IMR-90 (cell line): ENCODE measurements at regions not wholly inside any gene's neighbourhood (a gene's known extent, or its start where the extent isn't known, plus 50 kb on each side); places are given as distances from the start of the nearest gene placed in this dataset.

ENCODE experiments used
- ATAC-seq: fragments of 200-7000 bp; cut with Tn5 transposase; 2 replicates; pipeline ENCODE4 v1.9.1; 2020; ENCODE audit warnings: low read depth, mild to moderate bottlenecking, moderate library complexity
- BruUV-seq: library from RNA; stranded (reverse); fragments of 400-500 nt; replicated peaks from 2 replicates; lab custom pipeline; 2021; lab: Mats Ljungman, UMichigan
- CTCF ChIA-PET: fragments of 300-600 bp; formaldehyde crosslinking; extraction: SDS; loops from one replicate; lab custom pipeline; 2021; ENCODE audit warnings: antibody characterized with exemption; lab: Yijun Ruan, JAX
- POLR2A ChIA-PET: fragments of 300-600 bp; sonication (Branson Sonifier 250); formaldehyde crosslinking; loops from one replicate; lab custom pipeline; 2022; ENCODE audit warnings: antibody characterized with exemption; ENCODE audit not compliant: unreplicated experiment; lab: Charles Lee
- DNase-seq: peaks from one replicate; pipeline ENCODE4 v3.0.0; 2013
- H2AFZ ChIP-seq: replicated peaks from 2 replicates; pipeline ENCODE3; 2013; ENCODE audit warnings: low read length, mild to moderate bottlenecking; ENCODE audit not compliant: poor library complexity
- H2AK5ac ChIP-seq: 2 replicates; pipeline ENCODE4 v1.6.1; 2013; ENCODE audit warnings: low read depth, low read length, inconsistent platforms
- H2AK9ac ChIP-seq: replicated peaks from 2 replicates; pipeline ENCODE3; 2013; ENCODE audit warnings: mild to moderate bottlenecking, low read depth, low read length, moderate library complexity; ENCODE audit not compliant: poor library complexity
- H2BK120ac ChIP-seq: 2 replicates; pipeline ENCODE4 v1.6.1; 2013; ENCODE audit warnings: low read depth, low read length, inconsistent platforms
- H2BK15ac ChIP-seq: 3 replicates; pipeline ENCODE4 v1.6.1; 2013; ENCODE audit warnings: low read depth, low read length, inconsistent platforms
- H2BK20ac ChIP-seq: 2 replicates; pipeline ENCODE4 v1.6.1; 2013; ENCODE audit warnings: low read depth, mild to moderate bottlenecking, inconsistent platforms, low read length, moderate library complexity
- H2BK5ac ChIP-seq: 2 replicates; pipeline ENCODE4 v1.6.1; 2013; ENCODE audit warnings: mild to moderate bottlenecking, low read depth, low read length, inconsistent platforms; ENCODE audit not compliant: poor library complexity, severe bottlenecking
- H3K14ac ChIP-seq: replicated peaks from 2 replicates; pipeline ENCODE4 v1.6.1; 2013; ENCODE audit warnings: low read depth, low read length, inconsistent platforms
- H3K18ac ChIP-seq: 2 replicates; pipeline ENCODE4 v1.6.1; 2013; ENCODE audit warnings: low read depth, low read length, control low read depth
- H3K23ac ChIP-seq: 2 replicates; pipeline ENCODE4 v1.6.1; 2013; ENCODE audit warnings: low read depth, low read length, inconsistent platforms
- H3K27ac ChIP-seq: 2 replicates; pipeline ENCODE4 v1.5.1; 2013; ENCODE audit warnings: mild to moderate bottlenecking, control low read depth, low read length; ENCODE audit not compliant: insufficient read depth
- H3K27me3 ChIP-seq: 2 replicates; pipeline ENCODE4 v1.6.1; 2013; ENCODE audit warnings: low read length; ENCODE audit not compliant: control insufficient read depth, insufficient read depth
- H3K36me3 ChIP-seq: 2 replicates; pipeline ENCODE4 v1.6.1; 2013; ENCODE audit warnings: low read length, mixed read lengths; ENCODE audit not compliant: control insufficient read depth, insufficient read depth
- H3K4ac ChIP-seq: 2 replicates; pipeline ENCODE4 v1.6.1; 2013; ENCODE audit warnings: low read depth, low read length, inconsistent platforms
- H3K4me1 ChIP-seq: 2 replicates; pipeline ENCODE4 v1.6.1; 2013; ENCODE audit warnings: low read length, mixed read lengths; ENCODE audit not compliant: control insufficient read depth, insufficient read depth
- H3K4me2 ChIP-seq: 2 replicates; pipeline ENCODE4 v1.6.1; 2013; ENCODE audit warnings: low read depth, mild to moderate bottlenecking, control low read depth, low read length, moderate library complexity
- H3K4me3 ChIP-seq: 2 replicates; pipeline ENCODE4 v1.5.1; 2013; ENCODE audit warnings: low read depth, mild to moderate bottlenecking, control low read depth, low read length, moderate library complexity; ENCODE audit not compliant: insufficient read depth
- H3K56ac ChIP-seq: 2 replicates; pipeline ENCODE4 v1.6.1; 2013; ENCODE audit warnings: low read length, inconsistent platforms; ENCODE audit not compliant: insufficient read depth; ENCODE audit errors: extremely low read depth
- H3K79me1 ChIP-seq, 2 experiments: 2 replicates each; pipeline ENCODE4 v1.6.1; 2013; ENCODE audit warnings: low read length in 2 of 2, inconsistent platforms in 1 of 2, low read depth in 1 of 2
- H3K9ac ChIP-seq: 2 replicates; pipeline ENCODE4 v1.6.1; 2013; ENCODE audit warnings: low read depth, low read length, control low read depth
- H3K9me1 ChIP-seq: 2 replicates; pipeline ENCODE4 v1.6.1; 2013; ENCODE audit warnings: low read length, inconsistent platforms; ENCODE audit not compliant: insufficient read depth
- H3K9me3 ChIP-seq: 2 replicates; pipeline ENCODE4 v1.6.1; 2013; ENCODE audit warnings: low read length; ENCODE audit not compliant: control insufficient read depth, insufficient read depth
- H4K20me1 ChIP-seq: 2 replicates; pipeline ENCODE4 v1.6.1; 2013; ENCODE audit warnings: low read length, inconsistent platforms; ENCODE audit not compliant: insufficient read depth
- H4K5ac ChIP-seq: 2 replicates; pipeline ENCODE4 v1.6.1; 2013; ENCODE audit warnings: mild to moderate bottlenecking, low read depth, low read length, control low read depth
- H4K8ac ChIP-seq, 2 experiments: 2 replicates each; pipeline ENCODE4 v1.6.1; 2013; ENCODE audit warnings: low read depth in 2 of 2, low read length in 2 of 2, control low read depth in 1 of 2, inconsistent platforms in 1 of 2
- H4K91ac ChIP-seq: 2 replicates; pipeline ENCODE4 v1.6.1; 2013; ENCODE audit warnings: low read depth, low read length, inconsistent platforms; ENCODE audit not compliant: insufficient read depth
- BHLHE40 ChIP-seq: fragments of 150-350 bp; IDR thresholded peaks from 2 replicates; pipeline ENCODE4 v1.6.1; 2016; ENCODE audit warnings: mild to moderate bottlenecking, low read depth, low read length
- CEBPB ChIP-seq: IDR thresholded peaks from 2 replicates; pipeline ENCODE4 v1.6.1; 2012; ENCODE audit warnings: low read depth, low read length, improper control_type of control experiment
- CHD1 ChIP-seq: IDR thresholded peaks from 2 replicates; pipeline ENCODE4 v1.6.1; 2012; ENCODE audit warnings: low read depth, low read length, improper control_type of control experiment
- ELK1 ChIP-seq: fragments of 150-350 bp; IDR thresholded peaks from 2 replicates; pipeline ENCODE4 v1.6.1; 2016; ENCODE audit warnings: low read depth, mild to moderate bottlenecking, low read length, moderate library complexity, borderline replicate concordance
- FOS ChIP-seq: fragments of 150-350 bp; IDR thresholded peaks from 2 replicates; pipeline ENCODE4 v1.6.1; 2016; ENCODE audit warnings: low read depth, low read length
- MAZ ChIP-seq: IDR thresholded peaks from 2 replicates; pipeline ENCODE4 v1.6.1; 2012; ENCODE audit warnings: low read depth, mild to moderate bottlenecking, low read length, improper control_type of control experiment, moderate library complexity, borderline replicate concordance
- MXI1 ChIP-seq: IDR thresholded peaks from 2 replicates; pipeline ENCODE4 v1.6.1; 2012; ENCODE audit warnings: low read depth, mild to moderate bottlenecking, low read length, moderate library complexity, borderline replicate concordance
- NFE2L2 ChIP-seq: fragments of 150-350 bp; IDR thresholded peaks from 2 replicates; pipeline ENCODE4 v1.6.1; 2016; ENCODE audit warnings: low read depth, mild to moderate bottlenecking, low read length
- RAD21 ChIP-seq: IDR thresholded peaks from 2 replicates; pipeline ENCODE4 v1.6.1; 2012; ENCODE audit warnings: low read length, improper control_type of control experiment
- RCOR1 ChIP-seq: IDR thresholded peaks from 2 replicates; pipeline ENCODE4 v1.6.1; 2012; ENCODE audit warnings: mild to moderate bottlenecking, low read length, improper control_type of control experiment; ENCODE audit not compliant: insufficient replicate concordance
- RFX5 ChIP-seq: IDR thresholded peaks from 2 replicates; pipeline ENCODE4 v1.8.0; 2012; ENCODE audit warnings: low read depth, mild to moderate bottlenecking, low read length, moderate library complexity
- SMC3 ChIP-seq: fragments of 150-350 bp; IDR thresholded peaks from 2 replicates; pipeline ENCODE4 v1.6.1; 2016; ENCODE audit warnings: low read depth, mild to moderate bottlenecking, antibody characterized with exemption, low read length, moderate library complexity
- USF2 ChIP-seq: fragments of 150-350 bp; IDR thresholded peaks from 2 replicates; pipeline ENCODE4 v1.6.1; 2017; ENCODE audit warnings: mild to moderate bottlenecking, antibody characterized with exemption, low read length, low read depth
- WGBS, 2 experiments: methylation state at CpG; one replicate each; pipeline versions ENCODE4 v1.1.5 to v1.1.7; 2013; ENCODE audit warnings: missing lambda C conversion rate in 2 of 2; ENCODE audit not compliant: insufficient read length in 1 of 2; ENCODE audit errors: extremely low coverage in 2 of 2; 5-methylcytosine and 5-hydroxymethylcytosine counted together
- dilution Hi-C: fragments of 300-500 bp; cut with HindIII; formaldehyde crosslinking; loops from one replicate; pipeline ENCODE4 v1.14.3; 2018; ENCODE audit warnings: low sequenced_read_pairs; ENCODE audit not compliant: unreplicated experiment
- in situ Hi-C: fragments of 300-500 bp; cut with MboI; formaldehyde crosslinking; loops from 3 replicates; pipeline ENCODE4 v1.14.3; 2019; ENCODE audit warnings: low sequenced_read_pairs, inconsistent platforms, mixed read lengths
- intact Hi-C: fragments of 100-400 bp; cut with micrococcal nuclease; formaldehyde crosslinking; loops from 2 replicates; pipeline ENCODE4 v1.10.0; 2022

GRCh38 chr2:7108792-7109532 lies 191.8 kb downstream of the RNF144A start:
- Histone ChIP-seq H3K14ac (no peak overlapping the region), H3K4ac (no peak overlapping the region), H4K91ac (no peak overlapping the region), H3K27me3 (no peaks in the 10 kb centered on the region), H2BK15ac (no peak overlapping the region), H3K56ac (no peak overlapping the region), H2AK9ac (no peak overlapping the region), H3K79me1 (no peaks in the 10 kb centered on the region), H3K4me2 (no peak overlapping the region), H4K8ac (no peak overlapping the region), H2AK5ac (no peak overlapping the region), H3K4me1 (no peaks in the 10 kb centered on the region), H3K18ac (no peak overlapping the region), H3K9me1 (no peaks in the 10 kb centered on the region), H3K27ac (no peak overlapping the region), H4K20me1 (no peaks in the 10 kb centered on the region), H4K5ac (no peak overlapping the region), H2BK5ac (no peak overlapping the region), H3K9ac (no peak overlapping the region), H3K23ac (no peak overlapping the region), H2BK20ac (no peak overlapping the region), H2AFZ (no peak overlapping the region), H3K4me3 (no peak overlapping the region), H3K36me3 (no peaks in the 10 kb centered on the region), H2BK120ac (no peak overlapping the region), H3K9me3 (peaks cover 2% of the 10 kb centered on the region; the same call in 1 of the 2 replicates)
- intact Hi-C loops = no loop called here
- ATAC-seq = no peak
- DNase-seq = no peak
- POLR2A ChIA-PET = no interaction called here
- dilution Hi-C loops = no loop called here
- WGBS, 2 experiments = 67% methylated on average over 3 of the region's 13 CpGs; no CpG with 5 or more reads in 1 of the 2 experiments
- CTCF ChIA-PET = no interaction called here
- in situ Hi-C loops = loop anchor here (25.0 kb wide), 1 partner anchor 1578 kb away; the partner anchor contains the start of gene ID2
- TF ChIP-seq RCOR1 = no peak
- TF ChIP-seq ELK1 = no peak
- TF ChIP-seq SMC3 = no peak
- TF ChIP-seq USF2 = no peak
- no peak for TF ChIP-seq CEBPB
- TF ChIP-seq RFX5 = no peak
- no peak for TF ChIP-seq MXI1
- no peak for TF ChIP-seq BHLHE40
- TF ChIP-seq NFE2L2 = no peak
- no peak for TF ChIP-seq FOS
- no peak for TF ChIP-seq CHD1
- TF ChIP-seq MAZ = no peak
- no peak for TF ChIP-seq RAD21
- no TSS peak for BruUV-seq
